VCaP (cell line): ENCODE measurements at regions not wholly inside any gene's neighbourhood (a gene's known extent, or its start where the extent isn't known, plus 50 kb on each side); places are given as distances from the start of the nearest gene placed in this dataset.

ENCODE experiments used
- H3K27ac ChIP-seq: fragments of 450-650 bp; 2 replicates; pipeline ENCODE4 v1.5.1; 2017
- CTCF ChIP-seq: fragments of 450-650 bp; conservative IDR thresholded peaks from 2 replicates; pipeline ENCODE4 v1.5.1; 2017; ENCODE audit warnings: mild to moderate bottlenecking, moderate library complexity

GRCh38 chr2:204272089-204272488, 273.2 kb upstream of the PARD3B start:
- no peak overlapping the region for H3K27ac ChIP-seq

GRCh38 chr2:204272610-204273287, 272.5 kb upstream of the PARD3B start:
- H3K27ac ChIP-seq = no peak overlapping the region
- TF ChIP-seq CTCF = no peak

More at GRCh38 chr2:204272089-204272488, 273.2 kb upstream of the PARD3B start:
- no peak for TF ChIP-seq CTCF

DNA sequence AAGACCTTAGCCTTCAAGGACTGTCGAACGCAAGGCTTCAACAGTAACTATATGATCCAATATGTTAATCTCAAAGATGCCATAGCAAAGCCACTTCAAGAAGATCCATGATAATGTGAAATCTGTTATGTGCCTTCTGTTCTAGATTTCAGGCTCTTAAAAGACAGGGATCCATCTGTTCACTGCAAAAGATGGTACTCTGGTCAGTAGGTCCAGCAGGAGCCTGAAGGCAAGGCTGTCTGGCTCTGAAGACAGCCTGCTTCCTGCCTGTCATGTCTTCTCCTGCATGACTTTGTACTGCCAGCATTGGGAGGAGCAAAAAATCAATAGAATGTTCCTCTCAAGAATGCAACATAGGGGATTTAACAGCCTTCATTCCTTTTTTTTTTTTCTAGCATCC, 270.8 kb upstream of the PARD3B start:
- no peak for TF ChIP-seq CTCF
- no peak overlapping the region for H3K27ac ChIP-seq

GRCh38 chr2:204274991-204275390, 270.3 kb upstream of the PARD3B start:
- TF ChIP-seq CTCF = no peak
- no peak overlapping the region for H3K27ac ChIP-seq

DNA sequence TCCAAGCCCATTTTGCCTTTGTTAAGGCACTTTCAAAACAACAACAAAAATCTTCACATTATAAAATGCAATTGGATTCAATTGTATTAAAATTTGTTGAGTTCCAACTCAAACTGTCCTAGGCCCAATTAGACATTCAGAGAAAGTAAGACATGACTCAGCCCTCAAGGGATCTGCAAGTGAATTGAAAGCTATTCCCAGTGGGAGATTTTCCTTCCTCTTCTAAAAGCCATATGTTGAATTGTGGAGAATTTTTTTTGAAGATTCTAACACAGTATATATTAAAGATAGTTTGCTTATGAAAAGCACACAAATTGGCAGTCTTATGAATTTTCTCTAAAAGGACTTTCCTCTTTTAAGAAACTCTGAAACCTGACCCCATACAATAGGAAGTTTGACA, 268.0 kb upstream of the PARD3B start:
- no peak for TF ChIP-seq CTCF
- H3K27ac ChIP-seq = no peak overlapping the region

GRCh38 chr2:204278454-204278853, 266.8 kb upstream of the PARD3B start:
- TF ChIP-seq CTCF = no peak
- H3K27ac ChIP-seq = no peak overlapping the region

DNA sequence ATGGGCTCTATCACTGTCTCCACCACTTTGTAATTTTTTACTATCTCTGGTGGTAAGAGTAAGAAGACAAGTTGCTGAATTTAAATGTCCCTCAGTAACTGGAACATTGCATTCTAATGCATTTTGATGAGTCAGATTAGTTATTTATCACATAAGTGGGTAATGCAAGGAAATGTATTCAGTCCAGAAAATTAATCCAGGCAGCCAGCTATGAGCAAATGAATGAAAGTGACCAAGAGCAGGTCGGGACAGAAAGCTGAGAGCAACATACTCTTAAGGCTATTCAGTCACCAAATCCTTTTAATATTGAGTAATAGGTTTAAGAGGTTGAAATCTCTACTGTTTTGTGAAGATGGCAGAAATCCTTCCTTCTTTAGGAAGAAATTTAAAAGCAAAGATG, 265.5 kb upstream of the PARD3B start:
- no peak overlapping the region for H3K27ac ChIP-seq
- no peak for TF ChIP-seq CTCF
